Cardiac muscle cell (in vitro differentiated cells and primary cell): ENCODE measurements at regions not wholly inside any gene's neighbourhood (a gene's known extent, or its start where the extent isn't known, plus 50 kb on each side); places are given as distances from the start of the nearest gene placed in this dataset.

Experiments used
- DNase-seq, 2 donors: peaks; one replicate each; pipeline versions ENCODE4 v3.0.0 to v3.0.0-alpha.2; 2010 to 2017; ENCODE audit warnings: low read depth in 1 of 2, low spot score in 1 of 2
- H3K27ac ChIP-seq: fragments of 200-600 bp; sonication (generic); 2 replicates; pipeline ENCODE4 v1.5.1; 2016
- H3K27me3 ChIP-seq: fragments of 200-600 bp; sonication (generic); 2 replicates; pipeline ENCODE4 v1.6.0; 2016; ENCODE audit warnings: control low read depth
- H3K36me3 ChIP-seq: fragments of 200-600 bp; sonication (generic); 2 replicates; pipeline ENCODE4 v1.5.1; 2016; ENCODE audit warnings: control low read depth
- H3K4me1 ChIP-seq: fragments of 200-600 bp; sonication (generic); 2 replicates; pipeline ENCODE4 v1.8.1; 2017; ENCODE audit warnings: low read depth, mild to moderate bottlenecking, mixed run types
- H3K4me3 ChIP-seq: fragments of 200-600 bp; sonication (generic); 2 replicates; pipeline ENCODE4 v1.5.1; 2016; ENCODE audit warnings: mild to moderate bottlenecking
- H3K9me3 ChIP-seq: fragments of 200-600 bp; sonication (generic); 2 replicates; pipeline ENCODE4 v1.5.1; 2017; ENCODE audit warnings: low read depth, mild to moderate bottlenecking, control low read depth
- CTCF ChIP-seq: IDR thresholded peaks from 2 replicates; pipeline ENCODE4 v1.5.1; 2012; ENCODE audit warnings: low read depth, mild to moderate bottlenecking, low read length

GRCh38 chr3:82618594-82618993, 857.1 kb upstream of the GBE1 start:
- Histone ChIP-seq H3K4me1 (no peaks in the 10 kb centered on the region), H3K27ac (no peak overlapping the region), H3K36me3 (no peaks in the 10 kb centered on the region), H3K27me3 (no peaks in the 10 kb centered on the region), H3K9me3 (no peaks in the 10 kb centered on the region), H3K4me3 (no peak overlapping the region)
- TF ChIP-seq CTCF = no peak
- DNase-seq = no peak

DNA sequence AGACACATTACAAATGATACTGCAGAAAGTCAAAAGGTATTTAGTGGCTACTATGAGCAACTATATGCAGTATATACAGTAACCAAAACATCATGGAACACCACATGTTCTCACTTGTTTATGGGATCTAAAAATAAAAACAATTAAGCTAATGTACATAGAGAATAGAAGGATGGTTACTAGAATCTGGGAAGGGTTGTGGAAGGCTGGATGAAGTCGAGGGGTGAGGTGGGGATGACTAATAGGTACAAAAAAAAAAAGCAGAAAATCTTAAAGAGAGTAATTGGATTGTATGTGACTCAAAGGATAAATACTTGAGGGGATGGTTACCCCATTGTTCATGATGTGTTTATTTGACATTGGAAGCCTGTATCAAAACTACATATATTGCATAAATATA, 848.8 kb upstream of the GBE1 start:
- no peak for DNase-seq
- Histone ChIP-seq H3K27me3 (no peaks in the 10 kb centered on the region), H3K4me1 (no peaks in the 10 kb centered on the region), H3K9me3 (no peaks in the 10 kb centered on the region), H3K4me3 (no peak overlapping the region), H3K36me3 (no peaks in the 10 kb centered on the region), H3K27ac (no peak overlapping the region)
- TF ChIP-seq CTCF = no peak

- no peaks in the 10 kb centered on the region for H3K9me3 ChIP-seq
- no peak for TF ChIP-seq CTCF
- H3K36me3 ChIP-seq = no peaks in the 10 kb centered on the region
- H3K27me3 ChIP-seq = no peaks in the 10 kb centered on the region
- H3K4me1 ChIP-seq = no peaks in the 10 kb centered on the region
- H3K27ac ChIP-seq = no peak overlapping the region
- no peak overlapping the region for H3K4me3 ChIP-seq
- no peak for DNase-seq
Observed at GRCh38 chr3:82607391-82607790, 845.9 kb upstream of the GBE1 start.

DNA sequence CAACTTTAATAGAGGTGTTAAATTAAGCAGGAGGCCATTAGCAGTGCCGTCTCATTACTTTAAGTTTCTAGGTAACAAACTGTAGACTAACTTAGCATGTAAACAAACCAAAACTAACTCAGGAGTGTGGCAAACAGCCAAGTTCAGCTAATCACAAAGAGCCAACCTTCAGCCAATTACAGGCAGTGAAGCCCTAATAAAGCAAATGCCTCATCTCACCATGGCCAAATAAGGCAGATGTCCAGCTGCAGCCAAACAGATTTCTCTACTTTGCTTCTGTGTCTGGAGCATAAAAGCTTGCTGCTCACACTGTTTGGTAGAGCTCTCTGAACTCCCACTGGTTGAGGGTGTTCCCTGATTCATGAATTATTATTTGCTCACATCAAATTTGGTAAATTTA, 835.4 kb upstream of the GBE1 start:
- TF ChIP-seq CTCF = no peak
- H3K27ac ChIP-seq = no peak overlapping the region

GRCh38 chr3:82595530-82595929, 834.1 kb upstream of the GBE1 start:
- H3K4me1 ChIP-seq = no peaks in the 10 kb centered on the region
- no peak overlapping the region for H3K4me3 ChIP-seq
- no peaks in the 10 kb centered on the region for H3K36me3 ChIP-seq
- DNase-seq = no peak
- no peak for TF ChIP-seq CTCF
- no peak overlapping the region for H3K27ac ChIP-seq
- H3K9me3 ChIP-seq = no peaks in the 10 kb centered on the region
- H3K27me3 ChIP-seq = no peaks in the 10 kb centered on the region

More for the DNA sequence above, 835.4 kb upstream of the GBE1 start:
- Histone ChIP-seq H3K9me3 (no peaks in the 10 kb centered on the region), H3K27me3 (no peaks in the 10 kb centered on the region), H3K36me3 (no peaks in the 10 kb centered on the region), H3K4me3 (no peak overlapping the region), H3K4me1 (no peaks in the 10 kb centered on the region)
- no peak for DNase-seq

GRCh38 chr3:82587174-82587573, 825.7 kb upstream of the GBE1 start:
- Histone ChIP-seq H3K27ac (no peak overlapping the region), H3K4me3 (no peak overlapping the region), H3K27me3 (no peaks in the 10 kb centered on the region), H3K36me3 (no peaks in the 10 kb centered on the region), H3K4me1 (no peaks in the 10 kb centered on the region), H3K9me3 (no peaks in the 10 kb centered on the region)
- TF ChIP-seq CTCF = no peak
- no peak for DNase-seq
